ENCODE measurements at regions not wholly inside any gene's neighbourhood (a gene's known extent, or its start where the extent isn't known, plus 50 kb on each side); places are given as distances from the start of the nearest gene placed in this dataset.

DNA sequence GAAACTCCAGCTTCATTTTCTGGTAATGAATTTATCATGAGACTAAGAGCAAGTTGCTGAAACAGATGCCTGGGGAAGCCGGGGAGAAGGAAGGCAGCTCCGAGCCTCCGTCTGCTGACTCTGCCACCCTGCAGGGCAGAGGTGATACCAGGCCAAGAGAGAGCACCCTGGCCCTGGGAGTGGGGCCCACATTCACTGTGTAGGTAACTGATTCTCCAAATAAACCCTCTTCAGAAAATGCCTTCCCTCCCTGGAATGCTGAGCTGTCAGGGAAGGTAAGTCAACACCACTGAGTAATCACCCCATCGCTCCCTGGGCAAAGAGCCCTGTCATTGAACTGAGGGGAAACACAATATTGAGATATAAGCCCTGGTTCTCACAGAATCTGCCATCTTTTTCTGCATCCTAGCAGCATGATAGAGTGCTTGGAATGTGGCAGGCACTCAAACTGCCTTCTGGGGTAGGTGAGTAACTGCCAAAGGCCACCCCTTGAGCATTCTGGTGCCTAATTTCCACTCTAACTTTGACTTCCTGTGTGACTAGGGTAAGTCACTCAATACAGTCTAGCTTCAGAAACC is 147.6 kb downstream of the SPATA19 start:
- TF ChIP-seq, protein P1, sequence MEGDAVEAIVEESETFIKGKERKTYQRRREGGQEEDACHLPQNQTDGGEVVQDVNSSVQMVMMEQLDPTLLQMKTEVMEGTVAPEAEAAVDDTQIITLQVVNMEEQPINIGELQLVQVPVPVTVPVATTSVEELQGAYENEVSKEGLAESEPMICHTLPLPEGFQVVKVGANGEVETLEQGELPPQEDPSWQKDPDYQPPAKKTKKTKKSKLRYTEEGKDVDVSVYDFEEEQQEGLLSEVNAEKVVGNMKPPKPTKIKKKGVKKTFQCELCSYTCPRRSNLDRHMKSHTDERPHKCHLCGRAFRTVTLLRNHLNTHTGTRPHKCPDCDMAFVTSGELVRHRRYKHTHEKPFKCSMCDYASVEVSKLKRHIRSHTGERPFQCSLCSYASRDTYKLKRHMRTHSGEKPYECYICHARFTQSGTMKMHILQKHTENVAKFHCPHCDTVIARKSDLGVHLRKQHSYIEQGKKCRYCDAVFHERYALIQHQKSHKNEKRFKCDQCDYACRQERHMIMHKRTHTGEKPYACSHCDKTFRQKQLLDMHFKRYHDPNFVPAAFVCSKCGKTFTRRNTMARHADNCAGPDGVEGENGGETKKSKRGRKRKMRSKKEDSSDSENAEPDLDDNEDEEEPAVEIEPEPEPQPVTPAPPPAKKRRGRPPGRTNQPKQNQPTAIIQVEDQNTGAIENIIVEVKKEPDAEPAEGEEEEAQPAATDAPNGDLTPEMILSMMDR (IDR thresholded peaks at IDR 0.05), result no peak
- TF ChIP-seq ZFX (IDR thresholded peaks at IDR 0.05; ENCODE audit: borderline replicate concordance), result no peak
